Endothelial cell of umbilical vein (primary cell): ENCODE measurements at regions not wholly inside any gene's neighbourhood (a gene's known extent, or its start where the extent isn't known, plus 50 kb on each side); places are given as distances from the start of the nearest gene placed in this dataset.

Experiments
- BruUV-seq: library from RNA; stranded (reverse); fragments of 400-500 nt; replicated peaks from 2 replicates; lab custom pipeline; 2021; lab: Mats Ljungman, UMichigan
- CTCF ChIA-PET: fragments of 300-600, 350-600 bp; sonication (Branson Sonifier 250); formaldehyde crosslinking; loops from one replicate; lab custom pipeline; 2021; ENCODE audit warnings: antibody characterized with exemption, inconsistent platforms; lab: Charles Lee
- POLR2A ChIA-PET: fragments of 300-600, 350-600 bp; sonication (Branson Sonifier 250); formaldehyde crosslinking; loops from one replicate; lab custom pipeline; 2021; ENCODE audit warnings: antibody characterized with exemption, inconsistent platforms; lab: Charles Lee
- DNase-seq: peaks from one replicate; pipeline ENCODE4 v3.0.0-alpha.2; 2011; ENCODE audit warnings: low read depth, low spot score
- FAIRE-seq: peaks from 2 replicates; lab custom pipeline; 2011; peaks lifted over from hg19 to GRCh38; lab: Jason Lieb, UNC
- H2AFZ ChIP-seq: 2 replicates; pipeline ENCODE4 v1.6.0; 2012; ENCODE audit warnings: low read depth, low read length, control low read depth, inconsistent platforms
- H3K27ac ChIP-seq: 2 replicates; pipeline ENCODE4 v1.5.1; 2011; ENCODE audit warnings: low read depth, mild to moderate bottlenecking, control low read depth, low read length, moderate library complexity; ENCODE audit not compliant: insufficient read depth
- H3K27me3 ChIP-seq, 2 experiments: 2 replicates each; pipeline versions ENCODE4 v1.6.0 to v1.6.1; 2011; ENCODE audit warnings: low read length in 2 of 2, mixed read lengths in 1 of 2; ENCODE audit not compliant: control insufficient read depth in 2 of 2, insufficient read depth in 2 of 2
- H3K36me3 ChIP-seq, 2 experiments: 2 replicates in 1 of 2; 3 replicates in 1 of 2; pipeline ENCODE4 v1.5.1; 2011; ENCODE audit warnings: low read length in 2 of 2, mild to moderate bottlenecking in 1 of 2, moderate library complexity in 1 of 2; ENCODE audit not compliant: control insufficient read depth in 2 of 2, insufficient read depth in 2 of 2; ENCODE audit errors: extremely low read depth in 1 of 2
- H3K4me1 ChIP-seq: 3 replicates; pipeline ENCODE4 v1.5.1; 2011; ENCODE audit warnings: mild to moderate bottlenecking, low read length; ENCODE audit not compliant: control insufficient read depth, insufficient read depth; ENCODE audit errors: extremely low read depth
- H3K4me2 ChIP-seq: 2 replicates; pipeline ENCODE4 v1.6.1; 2011; ENCODE audit warnings: low read length, control low read depth, mixed read lengths; ENCODE audit not compliant: insufficient read depth
- H3K4me3 ChIP-seq, 3 experiments: fragments of 200-600 bp in 1 of 3; sonication (generic), shearing (Covaris generic) in 1 of 3; replicated peaks in 1 of 3; 2 replicates each; pipeline ENCODE4 v1.5.1; 2011 to 2016; ENCODE audit warnings: control low read depth in 3 of 3, low read length in 3 of 3, mild to moderate bottlenecking in 2 of 3, inconsistent platforms in 1 of 3, low read depth in 1 of 3, moderate library complexity in 1 of 3; ENCODE audit not compliant: insufficient read depth in 1 of 3
- H3K79me2 ChIP-seq: 2 replicates; pipeline ENCODE4 v1.6.0; 2012; ENCODE audit warnings: low read length, inconsistent platforms; ENCODE audit not compliant: control insufficient read depth, insufficient read depth
- H3K9ac ChIP-seq: replicated peaks from 2 replicates; pipeline ENCODE3; 2011; ENCODE audit warnings: low read length, control low read depth; ENCODE audit not compliant: insufficient read depth; ENCODE audit errors: extremely low read depth
- H3K9me1 ChIP-seq: replicated peaks from 3 replicates; pipeline ENCODE4 v1.6.0; 2011; ENCODE audit warnings: mild to moderate bottlenecking, low read length; ENCODE audit not compliant: control insufficient read depth, insufficient read depth; ENCODE audit errors: extremely low read depth
- H3K9me3 ChIP-seq: replicated peaks from 2 replicates; pipeline ENCODE4 v1.5.1; 2012; ENCODE audit warnings: low read length, inconsistent platforms; ENCODE audit not compliant: control insufficient read depth, insufficient read depth
- H4K20me1 ChIP-seq: replicated peaks from 2 replicates; pipeline ENCODE3; 2011; ENCODE audit warnings: mild to moderate bottlenecking, low read length; ENCODE audit not compliant: control insufficient read depth, insufficient read depth; ENCODE audit errors: extremely low read depth
- EZH2 ChIP-seq: IDR thresholded peaks from 2 replicates; pipeline ENCODE4 v1.6.1; 2012; ENCODE audit warnings: borderline replicate concordance, low read depth, mild to moderate bottlenecking, moderate library complexity, low read length, inconsistent platforms; ENCODE audit not compliant: severe bottlenecking
- FOS ChIP-seq: IDR thresholded peaks from 2 replicates; pipeline ENCODE4 v1.6.1; 2011; ENCODE audit warnings: mild to moderate bottlenecking, low read length, moderate library complexity, borderline replicate concordance; ENCODE audit not compliant: insufficient read depth
- GATA2 ChIP-seq: IDR thresholded peaks from 2 replicates; pipeline ENCODE4 v1.7.0; 2011; ENCODE audit warnings: low read depth, mild to moderate bottlenecking, moderate library complexity, mixed read lengths, low read length; ENCODE audit not compliant: insufficient read length, insufficient read depth
- JUN ChIP-seq: IDR thresholded peaks from 2 replicates; pipeline ENCODE4 v1.6.1; 2011; ENCODE audit warnings: borderline replicate concordance, low read depth; ENCODE audit not compliant: insufficient read length, insufficient read depth
- MAX ChIP-seq: IDR thresholded peaks from 2 replicates; pipeline ENCODE4 v1.6.1; 2011; ENCODE audit not compliant: insufficient read depth, insufficient read length
- MYC ChIP-seq: IDR thresholded peaks from one replicate; pipeline ENCODE4 v1.6.1; 2011; ENCODE audit warnings: mild to moderate bottlenecking, low read depth, low read length
- POLR2A ChIP-seq: IDR thresholded peaks from 2 replicates; pipeline ENCODE4 v1.6.1; 2012; ENCODE audit warnings: low read depth, mild to moderate bottlenecking, control low read depth, low read length
- POLR2AphosphoS5 ChIP-seq: IDR thresholded peaks from 2 replicates; pipeline ENCODE4 v1.6.1; 2012; ENCODE audit warnings: low read depth, mild to moderate bottlenecking, control low read depth, low read length, moderate library complexity; ENCODE audit not compliant: insufficient read depth
- dilution Hi-C: fragments of 300-500 bp; cut with MboI; formaldehyde crosslinking; loops from one replicate; pipeline ENCODE4 v1.15.0; 2019; ENCODE audit warnings: low sequenced_read_pairs; ENCODE audit not compliant: extremely low pct_ligation_motif_present
- intact Hi-C: fragments of 100-400 bp; cut with micrococcal nuclease; formaldehyde crosslinking; loops from one replicate; pipeline ENCODE4 v1.10.0; 2022
- TF ChIP-seq, protein P1 (sequence below), 2 donors: IDR thresholded peaks; 1 replicate in 1 of 2; 2 replicates in 1 of 2; pipeline ENCODE4 v1.5.1; 2011; ENCODE audit warnings: low read length in 2 of 2, mild to moderate bottlenecking in 2 of 2, moderate library complexity in 2 of 2, control low read depth in 1 of 2, inconsistent platforms in 1 of 2, low read depth in 1 of 2; ENCODE audit not compliant: insufficient read depth in 1 of 2; ENCODE audit errors: extremely low read depth in 1 of 2

DNA sequence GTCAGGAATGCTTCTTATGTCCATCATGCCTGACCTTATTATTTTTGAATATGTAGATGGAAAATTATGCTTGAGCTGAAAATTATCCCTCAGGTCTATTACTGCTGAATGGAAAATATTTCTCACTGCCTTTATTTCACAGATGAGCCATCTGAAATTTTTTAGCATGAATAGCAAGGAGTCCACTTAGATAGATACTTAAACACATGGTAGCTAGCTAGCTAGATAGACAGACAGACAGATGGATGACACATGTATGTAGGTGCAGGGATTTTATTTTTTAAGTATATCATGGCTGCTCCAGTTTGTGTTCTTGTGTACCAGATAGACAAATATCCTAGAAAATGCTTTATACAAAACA is 645.0 kb downstream of the MMUT start:
- CTCF ChIA-PET = no interaction called here
- Histone ChIP-seq H3K9me1 (no peaks in the 10 kb centered on the region), H4K20me1 (no peaks in the 10 kb centered on the region), H2AFZ (no peak overlapping the region), H3K27me3 (no peaks in the 10 kb centered on the region), H3K4me1 (no peaks in the 10 kb centered on the region), H3K36me3 (no peaks in the 10 kb centered on the region), H3K27ac (no peak overlapping the region), H3K79me2 (no peaks in the 10 kb centered on the region), H3K4me3 (no peak overlapping the region), H3K9ac (no peak overlapping the region), H3K4me2 (no peak overlapping the region), H3K9me3 (no peaks in the 10 kb centered on the region)
- POLR2A ChIA-PET = no interaction called here
- dilution Hi-C loops = no loop called here
- no peak for FAIRE-seq
- no peak for TF ChIP-seq FOS
- TF ChIP-seq, protein P1, sequence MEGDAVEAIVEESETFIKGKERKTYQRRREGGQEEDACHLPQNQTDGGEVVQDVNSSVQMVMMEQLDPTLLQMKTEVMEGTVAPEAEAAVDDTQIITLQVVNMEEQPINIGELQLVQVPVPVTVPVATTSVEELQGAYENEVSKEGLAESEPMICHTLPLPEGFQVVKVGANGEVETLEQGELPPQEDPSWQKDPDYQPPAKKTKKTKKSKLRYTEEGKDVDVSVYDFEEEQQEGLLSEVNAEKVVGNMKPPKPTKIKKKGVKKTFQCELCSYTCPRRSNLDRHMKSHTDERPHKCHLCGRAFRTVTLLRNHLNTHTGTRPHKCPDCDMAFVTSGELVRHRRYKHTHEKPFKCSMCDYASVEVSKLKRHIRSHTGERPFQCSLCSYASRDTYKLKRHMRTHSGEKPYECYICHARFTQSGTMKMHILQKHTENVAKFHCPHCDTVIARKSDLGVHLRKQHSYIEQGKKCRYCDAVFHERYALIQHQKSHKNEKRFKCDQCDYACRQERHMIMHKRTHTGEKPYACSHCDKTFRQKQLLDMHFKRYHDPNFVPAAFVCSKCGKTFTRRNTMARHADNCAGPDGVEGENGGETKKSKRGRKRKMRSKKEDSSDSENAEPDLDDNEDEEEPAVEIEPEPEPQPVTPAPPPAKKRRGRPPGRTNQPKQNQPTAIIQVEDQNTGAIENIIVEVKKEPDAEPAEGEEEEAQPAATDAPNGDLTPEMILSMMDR (IDR thresholded peaks at IDR 0.05; ENCODE audit: extremely low read depth in 1 of 2, insufficient read depth in 1 of 2, low read depth in 1 of 2, low read length in 2 of 2) = no peak
- TF ChIP-seq EZH2 = no peak
- no peak for TF ChIP-seq MAX
- no peak for TF ChIP-seq POLR2A
- TF ChIP-seq GATA2 = no peak
- no peak for TF ChIP-seq POLR2AphosphoS5
- TF ChIP-seq MYC = no peak
- no peak for TF ChIP-seq JUN
- DNase-seq = no peak
- intact Hi-C loops = no loop called here
- no TSS peak for BruUV-seq
